GM18868 (cell line): ENCODE measurements at regions not wholly inside any gene's neighbourhood (a gene's known extent, or its start where the extent isn't known, plus 50 kb on each side); places are given as distances from the start of the nearest gene placed in this dataset.

ENCODE experiments used
- ATAC-seq: cut with Tn5 transposase; IDR thresholded peaks from one replicate; pipeline ENCODE4 v1.9.1; 2021; ENCODE audit warnings: mild to moderate bottlenecking, moderate library complexity; ENCODE audit not compliant: unreplicated experiment

GRCh38 chr12:93318720-93319522 is 58.8 kb upstream of the NUDT4 start:
- no peak for ATAC-seq

- ATAC-seq: no peak
Measured at GRCh38 chr12:93319523-93320050, 58.1 kb upstream of the NUDT4 start.

- peak; percentile 41 for ATAC-seq
Measured at GRCh38 chr12:93322784-93323183, 54.9 kb upstream of the NUDT4 start.

GRCh38 chr12:93323625-93324329 is 53.9 kb upstream of the NUDT4 start:
- peak; percentile 82 for ATAC-seq

- ATAC-seq: no peak
Measured at GRCh38 chr12:93325855-93326254, 51.9 kb upstream of the NUDT4 start.
